Epithelial cell of esophagus (primary cell): ENCODE measurements at regions not wholly inside any gene's neighbourhood (a gene's known extent, or its start where the extent isn't known, plus 50 kb on each side); places are given as distances from the start of the nearest gene placed in this dataset.

Source experiments
- DNase-seq: peaks from one replicate; pipeline ENCODE4 v3.0.0; 2010; ENCODE audit warnings: low read depth
- H3K4me3 ChIP-seq: 2 replicates; pipeline ENCODE4 v1.5.1; 2011; ENCODE audit warnings: mild to moderate bottlenecking, low read length, control low read depth
- TF ChIP-seq, protein P1 (sequence below): IDR thresholded peaks from 2 replicates; pipeline ENCODE4 v1.5.1; 2011; ENCODE audit warnings: low read depth, mild to moderate bottlenecking, low read length, control low read depth, inconsistent platforms; ENCODE audit not compliant: insufficient read depth; ENCODE audit errors: missing control alignments

DNA sequence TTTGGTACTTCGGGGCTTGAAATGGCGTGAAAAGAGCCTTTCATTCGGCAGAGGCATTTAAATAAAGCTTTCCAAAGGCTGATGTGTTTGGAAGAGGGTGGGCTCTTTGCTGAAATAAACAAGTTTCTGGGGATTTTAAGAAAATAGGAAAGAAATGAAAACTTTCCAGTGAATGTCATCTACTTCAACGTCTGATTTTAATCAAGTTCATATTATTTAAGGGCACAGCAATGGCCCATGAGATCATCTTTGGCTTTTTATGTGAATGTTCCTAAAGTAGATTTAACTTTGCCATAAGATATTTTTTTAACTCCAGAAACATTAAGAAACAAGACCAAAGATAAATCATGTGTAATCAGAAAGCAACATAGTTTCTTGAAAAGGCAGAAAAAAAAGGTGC lies 69.8 kb upstream of the TTC29 start:
- H3K4me3 ChIP-seq = no peak overlapping the region
- TF ChIP-seq, protein P1, sequence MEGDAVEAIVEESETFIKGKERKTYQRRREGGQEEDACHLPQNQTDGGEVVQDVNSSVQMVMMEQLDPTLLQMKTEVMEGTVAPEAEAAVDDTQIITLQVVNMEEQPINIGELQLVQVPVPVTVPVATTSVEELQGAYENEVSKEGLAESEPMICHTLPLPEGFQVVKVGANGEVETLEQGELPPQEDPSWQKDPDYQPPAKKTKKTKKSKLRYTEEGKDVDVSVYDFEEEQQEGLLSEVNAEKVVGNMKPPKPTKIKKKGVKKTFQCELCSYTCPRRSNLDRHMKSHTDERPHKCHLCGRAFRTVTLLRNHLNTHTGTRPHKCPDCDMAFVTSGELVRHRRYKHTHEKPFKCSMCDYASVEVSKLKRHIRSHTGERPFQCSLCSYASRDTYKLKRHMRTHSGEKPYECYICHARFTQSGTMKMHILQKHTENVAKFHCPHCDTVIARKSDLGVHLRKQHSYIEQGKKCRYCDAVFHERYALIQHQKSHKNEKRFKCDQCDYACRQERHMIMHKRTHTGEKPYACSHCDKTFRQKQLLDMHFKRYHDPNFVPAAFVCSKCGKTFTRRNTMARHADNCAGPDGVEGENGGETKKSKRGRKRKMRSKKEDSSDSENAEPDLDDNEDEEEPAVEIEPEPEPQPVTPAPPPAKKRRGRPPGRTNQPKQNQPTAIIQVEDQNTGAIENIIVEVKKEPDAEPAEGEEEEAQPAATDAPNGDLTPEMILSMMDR = no peak
- DNase-seq = no peak

DNA sequence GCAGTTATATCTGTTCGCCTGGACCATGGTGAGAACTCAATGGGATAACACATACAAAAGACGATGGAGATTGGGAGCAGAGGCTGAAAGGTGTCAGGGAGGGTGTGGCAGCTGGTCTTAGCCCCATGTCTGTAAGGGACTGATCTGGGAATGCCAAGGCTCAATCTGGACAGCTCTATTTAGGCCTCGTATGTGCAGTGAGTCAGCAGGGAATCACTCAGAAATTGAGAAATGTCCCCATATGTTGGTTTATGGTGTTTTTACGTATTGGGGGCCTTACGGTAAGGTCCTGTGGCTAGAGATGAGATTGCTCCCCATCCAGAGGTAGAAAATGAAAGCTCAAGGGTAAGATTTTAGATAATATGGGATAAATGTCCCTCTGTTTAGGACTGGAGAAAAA lies 71.4 kb upstream of the TTC29 start:
- peak; percentile 9 for DNase-seq
- TF ChIP-seq, protein P1 = no peak
- H3K4me3 ChIP-seq = no peak overlapping the region

DNA sequence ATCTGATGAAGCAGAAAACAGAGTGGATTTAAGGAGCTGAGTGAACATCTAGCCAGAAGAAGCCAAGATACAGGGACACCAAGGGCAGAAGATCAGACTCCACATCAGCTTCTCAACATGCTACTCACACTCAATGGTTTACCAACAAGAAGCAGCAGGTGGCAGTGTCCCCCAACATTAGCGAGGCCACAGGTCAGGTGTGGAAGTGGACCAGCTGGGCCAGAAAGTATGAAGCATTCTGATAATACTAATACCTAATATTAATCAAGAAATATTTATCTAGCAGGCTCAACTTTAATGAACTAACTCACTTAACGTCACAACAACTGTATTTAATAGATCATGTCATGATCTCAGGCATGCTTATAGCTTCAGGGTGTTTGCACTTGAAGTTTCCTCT lies 73.4 kb upstream of the TTC29 start:
- TF ChIP-seq, protein P1 = peak; percentile 78
- DNase-seq = peak; percentile 71
- no peak overlapping the region for H3K4me3 ChIP-seq

DNA sequence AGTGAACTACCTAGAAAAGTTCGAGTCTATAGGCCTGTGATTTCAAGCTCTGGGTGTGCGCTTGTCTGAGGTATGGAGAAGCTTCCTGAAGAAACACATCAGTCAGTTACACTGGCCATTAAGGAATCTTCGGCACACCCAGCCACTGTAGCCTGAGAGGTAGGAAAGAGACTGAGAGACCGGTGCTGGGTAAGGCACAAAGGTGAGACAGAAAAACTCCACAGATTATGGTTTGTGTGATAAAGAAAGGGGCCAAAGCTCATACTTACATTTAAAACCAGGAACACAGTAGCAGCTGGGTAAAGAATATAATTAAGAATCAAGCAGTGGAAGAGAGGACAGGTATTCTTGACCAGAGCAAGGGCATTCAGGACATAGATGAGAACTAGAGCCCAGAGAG lies 74.8 kb upstream of the TTC29 start:
- no peak for DNase-seq
- no peak overlapping the region for H3K4me3 ChIP-seq
- TF ChIP-seq, protein P1 = no peak

DNA sequence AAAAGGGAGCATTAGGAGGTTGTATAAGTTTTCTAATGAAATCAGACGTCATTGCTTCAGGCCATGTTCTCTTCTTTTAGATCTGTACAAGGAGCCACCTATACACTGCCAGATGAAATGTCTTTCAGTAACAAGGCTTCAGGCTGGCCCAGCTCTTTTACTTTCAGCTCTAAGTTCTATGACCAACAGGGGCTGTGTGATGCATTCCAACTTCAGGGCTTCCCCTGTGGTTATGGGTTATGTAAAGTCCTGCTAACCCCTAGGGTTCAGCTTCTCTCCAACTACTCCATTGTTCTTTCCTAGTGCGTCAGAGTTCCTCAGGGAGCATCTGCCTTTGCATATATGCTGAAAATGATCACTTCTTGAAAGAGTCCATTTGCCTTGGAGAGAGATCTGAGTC lies 79.4 kb upstream of the TTC29 start:
- no peak overlapping the region for H3K4me3 ChIP-seq
- TF ChIP-seq, protein P1 = no peak
- DNase-seq = no peak

DNA sequence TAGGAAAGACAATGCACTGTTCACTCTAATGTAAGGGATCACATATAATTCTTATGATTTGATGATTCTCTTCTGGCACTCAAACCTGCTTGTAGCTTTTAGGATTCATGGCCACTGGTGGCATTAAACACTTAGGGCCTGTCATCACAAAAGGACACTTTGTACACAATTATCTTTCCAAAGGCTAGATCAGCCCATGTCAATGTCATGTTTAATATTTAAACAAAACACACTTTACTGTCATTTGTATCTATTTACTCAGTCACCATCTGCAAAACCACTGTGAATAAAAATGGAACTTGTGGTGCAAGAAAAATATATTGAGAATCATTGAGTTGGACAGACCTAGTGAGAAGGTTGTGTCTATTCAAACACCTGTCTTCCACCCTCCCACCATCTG lies 83.6 kb upstream of the TTC29 start:
- DNase-seq = no peak
- no peak overlapping the region for H3K4me3 ChIP-seq
- TF ChIP-seq, protein P1 = no peak

DNA sequence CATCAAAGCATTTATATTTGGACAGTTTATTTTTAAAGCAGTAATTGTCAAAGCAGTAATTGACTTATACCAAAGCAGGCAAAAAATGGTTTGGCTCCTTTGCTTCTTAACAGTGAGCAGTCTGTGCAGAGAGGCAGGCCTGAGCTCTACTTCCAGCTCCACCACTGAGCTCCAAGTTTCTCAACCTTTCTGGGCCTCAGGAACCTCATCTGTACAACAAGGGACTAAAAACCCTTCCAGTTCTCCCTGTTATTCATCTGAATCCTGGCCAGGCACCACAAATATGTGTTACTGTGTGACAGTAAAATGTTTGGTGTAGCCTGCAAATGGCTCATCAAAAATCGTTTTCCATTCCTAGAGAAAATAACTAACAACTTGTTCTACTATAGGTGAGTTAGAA lies 88.7 kb upstream of the TTC29 start:
- DNase-seq = no peak
- H3K4me3 ChIP-seq = no peak overlapping the region
- TF ChIP-seq, protein P1 = no peak
